ENCODE measurements at regions not wholly inside any gene's neighbourhood (a gene's known extent, or its start where the extent isn't known, plus 50 kb on each side); places are given as distances from the start of the nearest gene placed in this dataset.

DNA sequence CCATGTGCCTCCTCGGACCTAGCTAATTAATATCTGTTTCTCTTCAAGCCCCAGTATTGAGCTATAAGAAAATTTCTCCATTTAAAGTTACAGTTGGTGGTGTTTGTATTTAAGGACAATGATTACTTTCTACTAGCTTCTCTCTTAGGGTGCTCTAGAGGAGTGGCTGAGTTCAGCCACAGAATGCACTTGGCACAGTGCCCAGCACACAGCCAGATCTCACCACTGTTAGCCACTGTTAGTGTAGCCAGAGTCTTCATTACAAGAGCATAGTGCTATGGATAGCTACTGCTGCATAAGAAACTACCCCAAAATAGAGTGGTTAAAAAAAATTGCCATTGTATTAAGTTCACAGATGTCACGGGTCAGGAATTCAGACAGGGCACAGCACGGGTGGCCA lies 421.3 kb downstream of the BCOR start:
- no peak for TF ChIP-seq YY1 (IDR thresholded peaks at IDR 0.05; ENCODE audit: insufficient read depth, insufficient read length)
- no peak for TF ChIP-seq SUZ12 (IDR thresholded peaks at IDR 0.05; ENCODE audit: extremely low read depth, insufficient read depth, insufficient read length)
- TF ChIP-seq ZNF274 (IDR thresholded peaks at IDR 0.05; ENCODE audit: low read depth, low read length) = no peak
- no peak for DNase-seq (ENCODE audit: low read depth, low spot score)
- Histone ChIP-seq H3K27me3 (ENCODE audit: insufficient read depth, insufficient read length) (no peaks in the 10 kb centered on the region), H3K36me3 (ENCODE audit: insufficient read depth, insufficient read length, low read length) (no peaks in the 10 kb centered on the region), H3K9me3 (ENCODE audit: insufficient read depth, low read length) (peaks cover 8% of the 10 kb centered on the region; the same call in 1 of the 2 replicates), H3K9ac (ENCODE audit: insufficient read length, low read depth) (no peak overlapping the region), H3K4me3 (ENCODE audit: insufficient read length, low read depth) (no peak overlapping the region), H3K4me1 (ENCODE audit: insufficient read depth, insufficient read length) (peaks cover 2% of the 10 kb centered on the region)

DNA sequence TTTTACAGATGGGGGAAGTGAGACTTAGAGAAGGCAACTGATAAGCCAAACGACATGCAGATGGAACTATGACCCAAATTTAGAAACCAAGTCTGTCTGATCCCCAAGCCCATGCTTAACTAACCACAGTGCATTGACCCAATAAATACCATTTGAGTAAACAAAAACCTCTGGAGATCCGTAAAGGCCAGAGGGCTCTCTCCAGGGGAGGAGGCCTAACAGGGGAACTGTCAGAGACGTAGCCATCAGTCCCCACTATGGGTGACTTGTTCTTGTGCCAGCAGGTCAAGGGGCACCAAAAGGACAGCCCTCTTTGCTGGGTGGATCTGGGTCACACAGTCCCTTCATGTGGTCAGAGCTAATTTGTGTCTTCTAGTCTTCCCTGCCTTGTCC lies 420.2 kb downstream of the BCOR start:
- H3K27me3 ChIP-seq (ENCODE audit: insufficient read depth, insufficient read length) = no peaks in the 10 kb centered on the region
- no peak for DNase-seq (ENCODE audit: low read depth, low spot score)
- no peak for TF ChIP-seq YY1 (IDR thresholded peaks at IDR 0.05; ENCODE audit: insufficient read depth, insufficient read length)
- TF ChIP-seq ZNF274 (IDR thresholded peaks at IDR 0.05; ENCODE audit: low read depth, low read length) = no peak
- TF ChIP-seq SUZ12 (IDR thresholded peaks at IDR 0.05; ENCODE audit: extremely low read depth, insufficient read depth, insufficient read length) = no peak

DNA sequence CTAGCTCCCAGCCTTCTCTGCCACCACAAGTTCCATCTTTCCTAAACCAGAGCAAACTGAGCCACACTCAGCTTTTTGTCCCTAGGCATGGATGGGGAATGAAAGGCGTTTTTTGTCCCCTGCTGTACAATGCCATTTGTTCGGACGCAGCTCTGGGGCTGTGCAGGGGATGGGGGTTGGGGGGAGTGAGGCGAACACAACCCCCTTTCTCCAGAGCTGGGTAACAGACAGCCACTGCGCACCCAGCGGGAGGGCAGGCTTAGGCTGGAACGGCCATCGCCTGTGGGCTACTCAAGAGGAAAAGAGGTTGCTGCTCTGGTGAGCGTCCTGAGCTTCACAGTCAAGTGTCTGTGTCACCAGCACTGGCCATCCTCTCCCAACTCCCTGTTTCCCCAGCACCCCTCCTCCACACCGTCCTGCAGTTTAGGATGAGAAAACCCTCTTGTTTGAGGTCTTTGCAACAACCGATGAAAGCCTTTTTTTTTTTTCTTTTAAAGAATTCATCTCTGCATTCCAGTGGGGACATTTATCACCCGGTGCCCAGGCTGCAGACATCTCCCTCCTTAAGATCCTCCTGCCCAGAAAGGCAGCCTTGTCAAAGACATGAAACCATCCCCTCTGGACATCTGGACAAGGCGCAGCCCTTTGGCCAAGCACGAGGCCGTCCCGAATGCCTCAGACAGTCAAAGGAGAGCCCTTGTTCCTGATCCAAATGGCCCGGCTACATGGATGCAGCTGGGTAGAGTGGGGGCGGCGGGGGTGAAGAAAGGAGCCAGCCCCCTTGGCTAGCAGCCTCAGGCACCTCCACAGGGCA lies 419.6 kb downstream of the BCOR start:
- H3K9ac ChIP-seq (ENCODE audit: insufficient read length, low read depth) = peak overlapping the region; percentile 3
- peaks cover 13% of the 10 kb centered on the region; the same call in 1 of the 2 replicates for H3K9me3 ChIP-seq (ENCODE audit: insufficient read depth, low read length)
- H3K4me3 ChIP-seq (ENCODE audit: insufficient read length, low read depth) = no peak overlapping the region
- no peaks in the 10 kb centered on the region for H3K27me3 ChIP-seq (ENCODE audit: insufficient read depth, insufficient read length)
- no peak for DNase-seq (ENCODE audit: low read depth, low spot score)
- H3K36me3 ChIP-seq (ENCODE audit: insufficient read depth, insufficient read length, low read length) = no peaks in the 10 kb centered on the region
- TF ChIP-seq SUZ12 (IDR thresholded peaks at IDR 0.05; ENCODE audit: extremely low read depth, insufficient read depth, insufficient read length) = no peak
- TF ChIP-seq ZNF274 (IDR thresholded peaks at IDR 0.05; ENCODE audit: low read depth, low read length) = no peak
- peaks cover 2% of the 10 kb centered on the region for H3K4me1 ChIP-seq (ENCODE audit: insufficient read depth, insufficient read length)

More for the DNA sequence above, 420.2 kb downstream of the BCOR start:
- no peak overlapping the region for H3K4me3 ChIP-seq (ENCODE audit: insufficient read length, low read depth)
- H3K9me3 ChIP-seq (ENCODE audit: insufficient read depth, low read length) = peaks cover 8% of the 10 kb centered on the region; the same call in 1 of the 2 replicates
- no peaks in the 10 kb centered on the region for H3K36me3 ChIP-seq (ENCODE audit: insufficient read depth, insufficient read length, low read length)
- H3K4me1 ChIP-seq (ENCODE audit: insufficient read depth, insufficient read length) = peaks cover 2% of the 10 kb centered on the region
- no peak overlapping the region for H3K9ac ChIP-seq (ENCODE audit: insufficient read length, low read depth)

DNA sequence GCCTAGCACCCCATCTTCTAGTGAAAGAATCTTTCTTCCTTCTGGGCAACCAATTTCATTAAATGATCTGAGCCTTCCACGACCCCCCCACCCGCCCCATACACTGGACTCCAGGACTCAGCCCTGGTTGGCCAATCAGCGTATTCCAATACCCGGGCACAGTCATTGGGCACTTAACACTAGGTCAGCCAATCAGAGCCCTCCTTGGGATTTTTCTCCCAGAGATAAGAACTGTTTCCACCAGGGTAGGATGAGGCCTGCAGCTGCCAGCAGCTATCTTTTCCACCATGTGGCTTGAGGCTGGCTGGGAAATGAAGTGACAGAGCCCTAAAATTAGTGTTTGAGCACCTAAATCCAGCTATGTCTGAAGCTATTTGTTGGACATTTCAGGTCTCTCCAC lies 418.8 kb downstream of the BCOR start:
- TF ChIP-seq SUZ12 (IDR thresholded peaks at IDR 0.05; ENCODE audit: extremely low read depth, insufficient read depth, insufficient read length) (no peak), ZNF274 (IDR thresholded peaks at IDR 0.05; ENCODE audit: low read depth, low read length) (no peak), YY1 (IDR thresholded peaks at IDR 0.05; ENCODE audit: insufficient read depth, insufficient read length) (no peak)
- Histone ChIP-seq H3K4me1 (ENCODE audit: insufficient read depth, insufficient read length) (peaks cover 2% of the 10 kb centered on the region), H3K9ac (ENCODE audit: insufficient read length, low read depth) (no peak overlapping the region), H3K4me3 (ENCODE audit: insufficient read length, low read depth) (no peak overlapping the region), H3K9me3 (ENCODE audit: insufficient read depth, low read length) (peaks cover 17% of the 10 kb centered on the region; the same call in 1 of the 2 replicates), H3K36me3 (ENCODE audit: insufficient read depth, insufficient read length, low read length) (no peaks in the 10 kb centered on the region), H3K27me3 (ENCODE audit: insufficient read depth, insufficient read length) (no peaks in the 10 kb centered on the region)
- no peak for DNase-seq (ENCODE audit: low read depth, low spot score)

DNA sequence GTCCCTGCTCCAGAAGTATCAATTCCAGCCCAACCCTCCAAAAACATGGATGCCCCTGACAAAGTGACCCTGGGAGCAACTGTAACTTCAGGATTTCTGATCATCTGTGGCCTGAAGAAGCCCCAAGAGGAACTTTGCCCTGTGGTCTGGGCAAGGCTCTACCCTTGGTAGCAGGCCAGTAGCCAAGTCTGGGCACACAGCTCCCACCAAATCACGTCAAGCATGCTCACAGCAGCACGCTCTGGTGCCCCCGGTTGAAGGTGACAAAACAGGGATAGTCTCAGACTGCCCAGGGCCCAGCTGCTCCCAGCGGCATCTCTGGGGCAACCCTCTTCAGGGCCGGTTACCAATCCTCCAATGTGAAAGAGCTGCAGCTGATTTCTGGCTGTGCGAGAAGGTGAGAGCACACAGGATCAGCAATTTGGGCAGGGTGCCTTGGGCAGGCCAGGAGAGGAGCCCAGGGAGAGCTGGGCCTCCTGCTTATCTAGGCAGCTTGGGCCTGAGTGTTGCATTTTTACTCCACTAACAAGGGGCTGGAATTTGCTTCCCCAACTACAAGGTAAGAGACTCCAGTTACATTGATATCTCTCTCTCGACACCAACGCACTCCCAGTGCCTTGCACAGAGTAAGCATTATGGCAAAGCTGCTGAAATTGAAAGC lies 418.1 kb downstream of the BCOR start:
- no peak for DNase-seq (ENCODE audit: low read depth, low spot score)
- no peaks in the 10 kb centered on the region for H3K27me3 ChIP-seq (ENCODE audit: insufficient read depth, insufficient read length)
- H3K36me3 ChIP-seq (ENCODE audit: insufficient read depth, insufficient read length, low read length) = no peaks in the 10 kb centered on the region
- H3K9ac ChIP-seq (ENCODE audit: insufficient read length, low read depth) = no peak overlapping the region
- no peak for TF ChIP-seq ZNF274 (IDR thresholded peaks at IDR 0.05; ENCODE audit: low read depth, low read length)
- no peak overlapping the region for H3K4me3 ChIP-seq (ENCODE audit: insufficient read length, low read depth)
- peaks cover 2% of the 10 kb centered on the region for H3K4me1 ChIP-seq (ENCODE audit: insufficient read depth, insufficient read length)
- peaks cover 17% of the 10 kb centered on the region; the same call in 1 of the 2 replicates for H3K9me3 ChIP-seq (ENCODE audit: insufficient read depth, low read length)

DNA sequence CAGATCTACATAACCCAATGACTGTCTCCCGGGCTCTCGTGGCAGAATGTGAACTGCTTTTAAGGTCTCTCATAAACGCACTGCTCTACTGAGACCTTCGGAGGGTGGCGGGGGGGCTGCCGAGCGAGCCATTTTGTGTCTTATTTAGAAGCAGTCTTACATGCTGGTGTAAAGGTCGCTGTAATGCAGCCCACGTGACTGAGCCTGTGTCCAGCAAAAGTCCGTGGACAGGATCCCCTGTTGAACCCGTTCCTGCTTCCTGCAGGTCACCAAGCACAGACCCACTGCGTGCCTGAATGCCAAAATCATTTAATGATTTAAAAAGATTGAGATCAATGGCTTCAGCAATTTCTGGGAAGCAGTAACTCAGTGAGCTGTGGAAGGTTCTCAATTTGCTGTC lies 415.9 kb downstream of the BCOR start:
- Histone ChIP-seq H3K9me3 (ENCODE audit: insufficient read depth, low read length) (peaks cover 11% of the 10 kb centered on the region; the same call in 1 of the 2 replicates), H3K9ac (ENCODE audit: insufficient read length, low read depth) (no peak overlapping the region), H3K27me3 (ENCODE audit: insufficient read depth, insufficient read length) (no peaks in the 10 kb centered on the region), H3K36me3 (ENCODE audit: insufficient read depth, insufficient read length, low read length) (no peaks in the 10 kb centered on the region), H3K4me3 (ENCODE audit: insufficient read length, low read depth) (no peak overlapping the region), H3K4me1 (ENCODE audit: insufficient read depth, insufficient read length) (peaks cover 6% of the 10 kb centered on the region)
- TF ChIP-seq ZNF274 (IDR thresholded peaks at IDR 0.05; ENCODE audit: low read depth, low read length) (no peak), YY1 (IDR thresholded peaks at IDR 0.05; ENCODE audit: insufficient read depth, insufficient read length) (no peak), SUZ12 (IDR thresholded peaks at IDR 0.05; ENCODE audit: extremely low read depth, insufficient read depth, insufficient read length) (no peak)
- DNase-seq (ENCODE audit: low read depth, low spot score) = no peak

DNA sequence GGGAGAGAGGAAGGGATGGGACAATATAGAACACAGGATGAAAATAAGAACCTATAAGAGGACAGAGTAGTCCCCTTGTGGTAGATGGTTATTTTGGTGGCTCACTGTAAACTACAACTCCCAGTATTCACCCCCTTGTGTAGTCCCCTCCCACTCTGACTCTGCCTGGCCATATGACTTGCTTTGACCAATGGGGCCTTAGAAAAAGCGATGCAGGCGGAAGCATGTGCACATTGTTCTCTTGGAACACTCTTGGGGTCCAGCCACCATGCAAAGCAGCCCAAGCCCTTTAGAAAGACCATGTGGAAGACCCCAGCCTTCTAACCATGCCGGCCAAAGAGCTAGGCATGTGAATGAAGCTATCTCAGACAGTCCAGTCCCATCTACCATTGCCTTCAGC lies 415.0 kb downstream of the BCOR start:
- TF ChIP-seq SUZ12 (IDR thresholded peaks at IDR 0.05; ENCODE audit: extremely low read depth, insufficient read depth, insufficient read length) (no peak), YY1 (IDR thresholded peaks at IDR 0.05; ENCODE audit: insufficient read depth, insufficient read length) (no peak), ZNF274 (IDR thresholded peaks at IDR 0.05; ENCODE audit: low read depth, low read length) (no peak)
- H3K4me1 ChIP-seq (ENCODE audit: insufficient read depth, insufficient read length) = peaks cover 13% of the 10 kb centered on the region
- no peak overlapping the region for H3K9ac ChIP-seq (ENCODE audit: insufficient read length, low read depth)
- no peaks in the 10 kb centered on the region for H3K36me3 ChIP-seq (ENCODE audit: insufficient read depth, insufficient read length, low read length)
- H3K27me3 ChIP-seq (ENCODE audit: insufficient read depth, insufficient read length) = no peaks in the 10 kb centered on the region
- H3K4me3 ChIP-seq (ENCODE audit: insufficient read length, low read depth) = no peak overlapping the region
- DNase-seq (ENCODE audit: low read depth, low spot score) = no peak
- peaks cover 9% of the 10 kb centered on the region; the same call in 1 of the 2 replicates for H3K9me3 ChIP-seq (ENCODE audit: insufficient read depth, low read length)

All from NT2/D1 (cell line).